ENCODE measurements at regions not wholly inside any gene's neighbourhood (a gene's known extent, or its start where the extent isn't known, plus 50 kb on each side); places are given as distances from the start of the nearest gene placed in this dataset.

GRCh38 chrX:10360116-10360515 is 203.3 kb downstream of the CLCN4 start (continued):
- TF ChIP-seq PRDM10 (tag by site-specific recombination; IDR thresholded peaks at IDR 0.05) (no peak), ZNF398 (tag by site-specific recombination; IDR thresholded peaks at IDR 0.05) (no peak), ZNF513 (tag by site-specific recombination; IDR thresholded peaks at IDR 0.05) (no peak), ZNF433 (tag by site-specific recombination; IDR thresholded peaks at IDR 0.05; ENCODE audit: low read depth) (no peak), INSM2 (tag by site-specific recombination; IDR thresholded peaks at IDR 0.05) (no peak)

- Histone ChIP-seq H3K27ac (ENCODE audit: extremely low read depth, low read depth, low read length) (no peak overlapping the region), H3K4me3 (ENCODE audit: low read depth, low read length) (no peak overlapping the region), H3K9me3 (ENCODE audit: control insufficient read depth, insufficient read depth, low read depth, low read length) (no peaks in the 10 kb centered on the region), H3K4me1 (ENCODE audit: control insufficient read depth, insufficient read depth, low read length) (no peaks in the 10 kb centered on the region), H3K36me3 (ENCODE audit: control insufficient read depth in 2 of 2, insufficient read depth in 1 of 2, low read length in 2 of 2) (no peaks in the 10 kb centered on the region)
- ChIA-PET CTCF (interaction anchor here (0.5 to 1.6 kb wide), 3 partner anchors 175 to 772 kb away, joined by 3 to 6 read pairs (median 4); no protein-coding TSS in a partner anchor), POLR2A (no interaction called here)
- TF ChIP-seq ZNF391 (tag by site-specific recombination; IDR thresholded peaks at IDR 0.05; ENCODE audit: borderline replicate concordance, low read depth) (no peak), ZNF639 (tag by site-specific recombination; IDR thresholded peaks at IDR 0.05) (no peak), ZNF140 (tag by site-specific recombination; IDR thresholded peaks at IDR 0.05) (no peak), OSR2 (tag by site-specific recombination; IDR thresholded peaks at IDR 0.05) (no peak), ZNF623 (tag by site-specific recombination; IDR thresholded peaks at IDR 0.05) (no peak), ZSCAN4 (tag by site-specific recombination; IDR thresholded peaks at IDR 0.05) (no peak), ZNF677 (tag by site-specific recombination; IDR thresholded peaks at IDR 0.05) (no peak), ZNF837 (tag by site-specific recombination; IDR thresholded peaks at IDR 0.05) (no peak), ZNF423 (tag by site-specific recombination; IDR thresholded peaks at IDR 0.05) (no peak), ZNF654 (tag by site-specific recombination; IDR thresholded peaks at IDR 0.05; ENCODE audit: low read depth) (no peak), MEIS1 (CRISPR knock-in tag; IDR thresholded peaks at IDR 0.05; ENCODE audit: borderline replicate concordance) (no peak), MZF1 (tag by site-specific recombination; IDR thresholded peaks at IDR 0.05; ENCODE audit: borderline replicate concordance) (no peak), ZNF146 (tag by site-specific recombination; IDR thresholded peaks at IDR 0.05) (no peak), ZFP37 (tag by site-specific recombination; IDR thresholded peaks at IDR 0.05) (no peak), REST (tag by site-specific recombination; IDR thresholded peaks at IDR 0.05) (no peak), ZFHX2 (tag by site-specific recombination; conservative IDR thresholded peaks at IDR 0.05) (no peak)
Measured at GRCh38 chrX:10365532-10366265, 208.9 kb downstream of the CLCN4 start.

Measured in HEK293 (cell line).